ENCODE measurements at regions not wholly inside any gene's neighbourhood (a gene's known extent, or its start where the extent isn't known, plus 50 kb on each side); places are given as distances from the start of the nearest gene placed in this dataset.

DNA sequence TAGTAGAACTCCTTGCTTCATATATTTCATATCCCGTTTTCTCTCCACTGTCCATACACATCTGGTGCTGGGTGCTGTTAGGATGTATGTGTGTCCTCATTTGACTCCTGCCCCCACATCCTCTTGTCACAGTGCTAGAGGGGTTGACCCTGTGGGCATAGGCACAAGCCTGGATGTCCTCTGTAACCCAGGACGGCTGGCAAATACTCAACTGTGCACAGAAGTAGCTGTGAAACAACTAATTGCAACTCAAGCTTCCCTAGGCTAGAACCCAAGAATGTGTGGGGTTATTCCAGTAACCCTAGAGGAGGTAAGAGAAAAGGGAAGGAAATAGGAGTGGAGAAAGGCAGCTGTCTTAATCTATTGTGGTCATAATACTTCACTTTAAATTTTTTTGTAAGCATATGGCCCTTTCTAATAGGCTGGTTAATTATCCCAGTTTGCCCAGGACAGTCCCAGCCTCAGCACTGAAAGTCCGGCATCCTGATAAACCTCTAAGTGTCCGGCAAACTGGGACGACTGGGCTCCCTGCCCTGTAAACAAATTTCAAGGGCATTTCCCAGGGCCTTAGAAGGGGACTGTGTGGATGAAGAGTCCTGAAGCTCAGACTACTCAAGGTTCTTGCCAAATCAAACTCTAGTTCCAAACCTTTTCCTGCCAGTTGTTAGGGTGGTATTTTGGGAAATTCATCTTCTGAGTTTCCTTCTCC, 283.2 kb upstream of the CELF2 start:
- no peak for ATAC-seq
- TF ChIP-seq ZFP30 (CRISPR knock-in tag; IDR thresholded peaks at IDR 0.05) (no peak), ZNF8 (CRISPR knock-in tag; IDR thresholded peaks at IDR 0.05) (no peak), RARB (CRISPR knock-in tag; IDR thresholded peaks at IDR 0.05) (no peak), PPARA (CRISPR knock-in tag; IDR thresholded peaks at IDR 0.05; ENCODE audit: borderline replicate concordance) (no peak), ZC3H10 (CRISPR knock-in tag; IDR thresholded peaks at IDR 0.05) (no peak), OSR1 (CRISPR knock-in tag; IDR thresholded peaks at IDR 0.05) (no peak), TCF4 (CRISPR knock-in tag; IDR thresholded peaks at IDR 0.05; ENCODE audit: borderline replicate concordance) (no peak), ZNF70 (CRISPR knock-in tag; IDR thresholded peaks at IDR 0.05) (no peak), BACH2 (CRISPR knock-in tag; IDR thresholded peaks at IDR 0.05; ENCODE audit: borderline replicate concordance) (no peak), ISL1 (CRISPR knock-in tag; IDR thresholded peaks at IDR 0.05) (no peak), TOX (CRISPR knock-in tag; IDR thresholded peaks at IDR 0.05; ENCODE audit: borderline replicate concordance) (no peak), ZNF565 (CRISPR knock-in tag; conservative IDR thresholded peaks at IDR 0.05; ENCODE audit: low read depth) (no peak), SNAI2 (CRISPR knock-in tag; IDR thresholded peaks at IDR 0.05) (no peak), ARNTL (CRISPR knock-in tag; IDR thresholded peaks at IDR 0.05; ENCODE audit: borderline replicate concordance, low read depth) (no peak), CSDC2 (CRISPR knock-in tag; IDR thresholded peaks at IDR 0.05) (no peak), ZFP3 (CRISPR knock-in tag; IDR thresholded peaks at IDR 0.05) (no peak)
- TF ChIP-seq, protein P1, sequence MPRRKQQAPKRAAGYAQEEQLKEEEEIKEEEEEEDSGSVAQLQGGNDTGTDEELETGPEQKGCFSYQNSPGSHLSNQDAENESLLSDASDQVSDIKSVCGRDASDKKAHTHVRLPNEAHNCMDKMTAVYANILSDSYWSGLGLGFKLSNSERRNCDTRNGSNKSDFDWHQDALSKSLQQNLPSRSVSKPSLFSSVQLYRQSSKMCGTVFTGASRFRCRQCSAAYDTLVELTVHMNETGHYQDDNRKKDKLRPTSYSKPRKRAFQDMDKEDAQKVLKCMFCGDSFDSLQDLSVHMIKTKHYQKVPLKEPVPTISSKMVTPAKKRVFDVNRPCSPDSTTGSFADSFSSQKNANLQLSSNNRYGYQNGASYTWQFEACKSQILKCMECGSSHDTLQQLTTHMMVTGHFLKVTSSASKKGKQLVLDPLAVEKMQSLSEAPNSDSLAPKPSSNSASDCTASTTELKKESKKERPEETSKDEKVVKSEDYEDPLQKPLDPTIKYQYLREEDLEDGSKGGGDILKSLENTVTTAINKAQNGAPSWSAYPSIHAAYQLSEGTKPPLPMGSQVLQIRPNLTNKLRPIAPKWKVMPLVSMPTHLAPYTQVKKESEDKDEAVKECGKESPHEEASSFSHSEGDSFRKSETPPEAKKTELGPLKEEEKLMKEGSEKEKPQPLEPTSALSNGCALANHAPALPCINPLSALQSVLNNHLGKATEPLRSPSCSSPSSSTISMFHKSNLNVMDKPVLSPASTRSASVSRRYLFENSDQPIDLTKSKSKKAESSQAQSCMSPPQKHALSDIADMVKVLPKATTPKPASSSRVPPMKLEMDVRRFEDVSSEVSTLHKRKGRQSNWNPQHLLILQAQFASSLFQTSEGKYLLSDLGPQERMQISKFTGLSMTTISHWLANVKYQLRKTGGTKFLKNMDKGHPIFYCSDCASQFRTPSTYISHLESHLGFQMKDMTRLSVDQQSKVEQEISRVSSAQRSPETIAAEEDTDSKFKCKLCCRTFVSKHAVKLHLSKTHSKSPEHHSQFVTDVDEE (CRISPR knock-in tag; IDR thresholded peaks at IDR 0.05): no peak
- TF ChIP-seq, protein P2, sequence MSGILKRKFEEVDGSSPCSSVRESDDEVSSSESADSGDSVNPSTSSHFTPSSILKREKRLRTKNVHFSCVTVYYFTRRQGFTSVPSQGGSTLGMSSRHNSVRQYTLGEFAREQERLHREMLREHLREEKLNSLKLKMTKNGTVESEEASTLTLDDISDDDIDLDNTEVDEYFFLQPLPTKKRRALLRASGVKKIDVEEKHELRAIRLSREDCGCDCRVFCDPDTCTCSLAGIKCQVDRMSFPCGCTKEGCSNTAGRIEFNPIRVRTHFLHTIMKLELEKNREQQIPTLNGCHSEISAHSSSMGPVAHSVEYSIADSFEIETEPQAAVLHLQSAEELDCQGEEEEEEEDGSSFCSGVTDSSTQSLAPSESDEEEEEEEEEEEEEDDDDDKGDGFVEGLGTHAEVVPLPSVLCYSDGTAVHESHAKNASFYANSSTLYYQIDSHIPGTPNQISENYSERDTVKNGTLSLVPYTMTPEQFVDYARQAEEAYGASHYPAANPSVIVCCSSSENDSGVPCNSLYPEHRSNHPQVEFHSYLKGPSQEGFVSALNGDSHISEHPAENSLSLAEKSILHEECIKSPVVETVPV (CRISPR knock-in tag; IDR thresholded peaks at IDR 0.05): no peak
- TF ChIP-seq, protein P3, sequence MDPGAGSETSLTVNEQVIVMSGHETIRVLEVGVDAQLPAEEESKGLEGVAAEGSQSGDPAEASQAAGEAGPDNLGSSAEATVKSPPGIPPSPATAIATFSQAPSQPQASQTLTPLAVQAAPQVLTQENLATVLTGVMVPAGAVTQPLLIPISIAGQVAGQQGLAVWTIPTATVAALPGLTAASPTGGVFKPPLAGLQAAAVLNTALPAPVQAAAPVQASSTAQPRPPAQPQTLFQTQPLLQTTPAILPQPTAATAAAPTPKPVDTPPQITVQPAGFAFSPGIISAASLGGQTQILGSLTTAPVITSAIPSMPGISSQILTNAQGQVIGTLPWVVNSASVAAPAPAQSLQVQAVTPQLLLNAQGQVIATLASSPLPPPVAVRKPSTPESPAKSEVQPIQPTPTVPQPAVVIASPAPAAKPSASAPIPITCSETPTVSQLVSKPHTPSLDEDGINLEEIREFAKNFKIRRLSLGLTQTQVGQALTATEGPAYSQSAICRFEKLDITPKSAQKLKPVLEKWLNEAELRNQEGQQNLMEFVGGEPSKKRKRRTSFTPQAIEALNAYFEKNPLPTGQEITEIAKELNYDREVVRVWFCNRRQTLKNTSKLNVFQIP (CRISPR knock-in tag; IDR thresholded peaks at IDR 0.05; ENCODE audit: borderline replicate concordance, low read depth): no peak
- TF ChIP-seq, protein P4, sequence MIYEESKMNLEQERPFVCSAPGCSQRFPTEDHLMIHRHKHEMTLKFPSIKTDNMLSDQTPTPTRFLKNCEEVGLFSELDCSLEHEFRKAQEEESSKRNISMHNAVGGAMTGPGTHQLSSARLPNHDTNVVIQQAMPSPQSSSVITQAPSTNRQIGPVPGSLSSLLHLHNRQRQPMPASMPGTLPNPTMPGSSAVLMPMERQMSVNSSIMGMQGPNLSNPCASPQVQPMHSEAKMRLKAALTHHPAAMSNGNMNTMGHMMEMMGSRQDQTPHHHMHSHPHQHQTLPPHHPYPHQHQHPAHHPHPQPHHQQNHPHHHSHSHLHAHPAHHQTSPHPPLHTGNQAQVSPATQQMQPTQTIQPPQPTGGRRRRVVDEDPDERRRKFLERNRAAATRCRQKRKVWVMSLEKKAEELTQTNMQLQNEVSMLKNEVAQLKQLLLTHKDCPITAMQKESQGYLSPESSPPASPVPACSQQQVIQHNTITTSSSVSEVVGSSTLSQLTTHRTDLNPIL (CRISPR knock-in tag; IDR thresholded peaks at IDR 0.05; ENCODE audit: low read depth): no peak

DNA sequence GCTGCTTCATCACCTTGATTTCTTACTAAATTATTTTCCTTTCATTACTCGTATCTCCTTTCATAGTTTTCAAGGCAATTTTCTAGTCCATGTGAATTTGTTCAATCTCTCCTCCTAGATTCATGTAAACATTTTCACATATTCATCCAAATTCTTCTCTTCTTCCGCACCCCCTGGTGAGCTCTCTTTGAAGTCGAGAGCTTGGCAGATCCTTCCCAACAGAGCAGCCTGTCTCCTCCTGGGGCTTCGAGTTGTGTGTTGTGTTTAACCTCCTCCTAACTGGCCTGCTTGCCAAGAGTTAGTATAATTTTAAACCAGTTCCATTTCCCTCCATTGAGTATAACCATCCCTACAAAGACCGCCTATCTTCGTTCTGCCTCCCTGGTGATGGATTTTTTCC, 272.4 kb upstream of the CELF2 start:
- TF ChIP-seq, protein P1 (CRISPR knock-in tag; IDR thresholded peaks at IDR 0.05): no peak
- no peak for TF ChIP-seq BACH2 (CRISPR knock-in tag; IDR thresholded peaks at IDR 0.05; ENCODE audit: borderline replicate concordance)
- ATAC-seq: no peak

DNA sequence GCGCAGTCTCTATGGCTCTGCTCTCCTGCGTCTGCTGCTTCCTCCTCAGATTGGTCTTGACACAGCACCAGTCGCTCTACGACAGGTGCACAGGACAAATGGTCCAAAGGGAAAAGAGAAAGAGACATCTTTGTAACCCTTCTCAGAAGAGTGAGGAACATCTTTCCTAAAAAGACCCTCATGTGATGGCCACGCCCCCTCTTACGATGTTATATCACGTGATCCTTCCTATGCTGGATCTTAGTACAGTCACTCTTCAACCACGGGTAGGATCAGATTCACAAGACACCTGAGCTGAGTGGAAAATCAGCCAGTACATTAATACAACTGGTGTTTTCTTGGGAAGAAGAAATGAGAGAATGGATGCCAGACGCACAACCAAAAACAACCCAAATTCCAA, 262.2 kb upstream of the CELF2 start:
- no peak for ATAC-seq
- TF ChIP-seq ZFP30 (CRISPR knock-in tag; IDR thresholded peaks at IDR 0.05) (no peak), ZNF70 (CRISPR knock-in tag; IDR thresholded peaks at IDR 0.05) (no peak), ZFP3 (CRISPR knock-in tag; IDR thresholded peaks at IDR 0.05) (no peak), RARB (CRISPR knock-in tag; IDR thresholded peaks at IDR 0.05) (no peak), PPARA (CRISPR knock-in tag; IDR thresholded peaks at IDR 0.05; ENCODE audit: borderline replicate concordance) (no peak), TCF4 (CRISPR knock-in tag; IDR thresholded peaks at IDR 0.05; ENCODE audit: borderline replicate concordance) (no peak), ZC3H10 (CRISPR knock-in tag; IDR thresholded peaks at IDR 0.05) (no peak), BACH2 (CRISPR knock-in tag; IDR thresholded peaks at IDR 0.05; ENCODE audit: borderline replicate concordance) (no peak), GLIS3 (CRISPR knock-in tag; IDR thresholded peaks at IDR 0.05) (no peak), OSR1 (CRISPR knock-in tag; IDR thresholded peaks at IDR 0.05) (no peak), SNAI2 (CRISPR knock-in tag; IDR thresholded peaks at IDR 0.05) (no peak), CSDC2 (CRISPR knock-in tag; IDR thresholded peaks at IDR 0.05) (no peak), TOX (CRISPR knock-in tag; IDR thresholded peaks at IDR 0.05; ENCODE audit: borderline replicate concordance) (no peak), ISL1 (CRISPR knock-in tag; IDR thresholded peaks at IDR 0.05) (no peak)
- TF ChIP-seq, protein P3 (CRISPR knock-in tag; IDR thresholded peaks at IDR 0.05; ENCODE audit: borderline replicate concordance, low read depth): no peak
- TF ChIP-seq, protein P5, sequence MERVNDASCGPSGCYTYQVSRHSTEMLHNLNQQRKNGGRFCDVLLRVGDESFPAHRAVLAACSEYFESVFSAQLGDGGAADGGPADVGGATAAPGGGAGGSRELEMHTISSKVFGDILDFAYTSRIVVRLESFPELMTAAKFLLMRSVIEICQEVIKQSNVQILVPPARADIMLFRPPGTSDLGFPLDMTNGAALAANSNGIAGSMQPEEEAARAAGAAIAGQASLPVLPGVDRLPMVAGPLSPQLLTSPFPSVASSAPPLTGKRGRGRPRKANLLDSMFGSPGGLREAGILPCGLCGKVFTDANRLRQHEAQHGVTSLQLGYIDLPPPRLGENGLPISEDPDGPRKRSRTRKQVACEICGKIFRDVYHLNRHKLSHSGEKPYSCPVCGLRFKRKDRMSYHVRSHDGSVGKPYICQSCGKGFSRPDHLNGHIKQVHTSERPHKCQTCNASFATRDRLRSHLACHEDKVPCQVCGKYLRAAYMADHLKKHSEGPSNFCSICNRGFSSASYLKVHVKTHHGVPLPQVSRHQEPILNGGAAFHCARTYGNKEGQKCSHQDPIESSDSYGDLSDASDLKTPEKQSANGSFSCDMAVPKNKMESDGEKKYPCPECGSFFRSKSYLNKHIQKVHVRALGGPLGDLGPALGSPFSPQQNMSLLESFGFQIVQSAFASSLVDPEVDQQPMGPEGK (CRISPR knock-in tag; IDR thresholded peaks at IDR 0.05; ENCODE audit: borderline replicate concordance): no peak
